ENCODE measurements at regions not wholly inside any gene's neighbourhood (a gene's known extent, or its start where the extent isn't known, plus 50 kb on each side); places are given as distances from the start of the nearest gene placed in this dataset.

DNA sequence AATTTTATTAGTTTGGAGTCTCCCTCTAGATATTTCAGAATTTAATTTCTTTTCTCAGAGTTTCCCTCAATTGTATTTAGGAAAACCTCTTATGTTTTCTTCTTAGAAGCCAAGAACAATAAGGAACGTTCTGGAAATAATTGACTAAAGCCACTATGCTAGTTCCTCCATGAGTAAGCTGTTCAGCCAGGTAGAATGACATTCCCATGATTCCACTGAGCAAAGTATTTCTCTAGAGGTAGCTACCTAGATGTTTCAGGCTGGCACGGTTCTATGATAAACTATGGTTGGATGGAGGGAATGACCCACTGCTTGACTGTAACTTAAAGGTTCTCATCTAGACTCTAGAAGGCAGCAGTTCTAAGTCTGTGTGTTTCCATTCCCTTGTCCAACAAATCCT lies 62.4 kb downstream of the CLDN17 start:
- in situ Hi-C loops (cut with MboI; ENCODE audit: low pct_ligation_motif_present in 1 of 4, low pct_unique_long_range_greater_than_20kb in 1 of 4, low sequenced_read_pairs in 3 of 4), result no loop called here
- Histone ChIP-seq H3K36me3 (no peaks in the 10 kb centered on the region), H3K4me3 (no peak overlapping the region), H3K27ac (no peak overlapping the region), H3K27me3 (no peaks in the 10 kb centered on the region), H3K9me3 (no peaks in the 10 kb centered on the region), H3K4me1 (no peaks in the 10 kb centered on the region)
- no peak for DNase-seq
- intact Hi-C loops (cut with DNase I; ENCODE audit: low total_unique reads), result no loop called here
- WGBS, 2 donors (ENCODE audit: low coverage in 1 of 2), result 36 to 67% methylated on average over 2 of the region's 2 CpGs
- TF ChIP-seq POLR2AphosphoS5 (IDR thresholded peaks at IDR 0.05), result no peak
- TF ChIP-seq, protein P1, sequence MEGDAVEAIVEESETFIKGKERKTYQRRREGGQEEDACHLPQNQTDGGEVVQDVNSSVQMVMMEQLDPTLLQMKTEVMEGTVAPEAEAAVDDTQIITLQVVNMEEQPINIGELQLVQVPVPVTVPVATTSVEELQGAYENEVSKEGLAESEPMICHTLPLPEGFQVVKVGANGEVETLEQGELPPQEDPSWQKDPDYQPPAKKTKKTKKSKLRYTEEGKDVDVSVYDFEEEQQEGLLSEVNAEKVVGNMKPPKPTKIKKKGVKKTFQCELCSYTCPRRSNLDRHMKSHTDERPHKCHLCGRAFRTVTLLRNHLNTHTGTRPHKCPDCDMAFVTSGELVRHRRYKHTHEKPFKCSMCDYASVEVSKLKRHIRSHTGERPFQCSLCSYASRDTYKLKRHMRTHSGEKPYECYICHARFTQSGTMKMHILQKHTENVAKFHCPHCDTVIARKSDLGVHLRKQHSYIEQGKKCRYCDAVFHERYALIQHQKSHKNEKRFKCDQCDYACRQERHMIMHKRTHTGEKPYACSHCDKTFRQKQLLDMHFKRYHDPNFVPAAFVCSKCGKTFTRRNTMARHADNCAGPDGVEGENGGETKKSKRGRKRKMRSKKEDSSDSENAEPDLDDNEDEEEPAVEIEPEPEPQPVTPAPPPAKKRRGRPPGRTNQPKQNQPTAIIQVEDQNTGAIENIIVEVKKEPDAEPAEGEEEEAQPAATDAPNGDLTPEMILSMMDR (IDR thresholded peaks at IDR 0.05), result no peak
- TF ChIP-seq POLR2A (IDR thresholded peaks at IDR 0.05), result no peak
- TF ChIP-seq EP300 (IDR thresholded peaks at IDR 0.05; ENCODE audit: low read depth), result no peak

- Histone ChIP-seq H3K27ac (no peak overlapping the region), H3K27me3 (no peaks in the 10 kb centered on the region), H3K4me3 (no peak overlapping the region), H3K36me3 (no peaks in the 10 kb centered on the region), H3K4me1 (no peaks in the 10 kb centered on the region), H3K9me3 (no peaks in the 10 kb centered on the region)
- 76 to 88% methylated on average over 1 to 5 of the region's 5 CpGs for WGBS, 2 donors (ENCODE audit: low coverage in 1 of 2)
- intact Hi-C loops (cut with DNase I; ENCODE audit: low total_unique reads), result no loop called here
- in situ Hi-C loops (cut with MboI; ENCODE audit: low pct_ligation_motif_present in 1 of 4, low pct_unique_long_range_greater_than_20kb in 1 of 4, low sequenced_read_pairs in 3 of 4), result no loop called here
- TF ChIP-seq, protein P1 (IDR thresholded peaks at IDR 0.05), result no peak
- TF ChIP-seq POLR2A (IDR thresholded peaks at IDR 0.05) (no peak), EP300 (IDR thresholded peaks at IDR 0.05; ENCODE audit: low read depth) (no peak), POLR2AphosphoS5 (IDR thresholded peaks at IDR 0.05) (no peak)
- DNase-seq, result no peak
Measured at GRCh38 chr21:30102871-30103270, 63.7 kb downstream of the CLDN17 start.

GRCh38 chr21:30101967-30102366 lies 64.6 kb downstream of the CLDN17 start:
- in situ Hi-C loops (cut with MboI; ENCODE audit: low pct_ligation_motif_present in 1 of 4, low pct_unique_long_range_greater_than_20kb in 1 of 4, low sequenced_read_pairs in 3 of 4), result no loop called here
- H3K27me3 ChIP-seq, result no peaks in the 10 kb centered on the region
- H3K36me3 ChIP-seq, result no peaks in the 10 kb centered on the region
- TF ChIP-seq POLR2A (IDR thresholded peaks at IDR 0.05) (no peak), POLR2AphosphoS5 (IDR thresholded peaks at IDR 0.05) (no peak), EP300 (IDR thresholded peaks at IDR 0.05; ENCODE audit: low read depth) (no peak)
- TF ChIP-seq, protein P1 (IDR thresholded peaks at IDR 0.05), result no peak
- H3K4me3 ChIP-seq, result no peak overlapping the region
- DNase-seq, result no peak
- no peaks in the 10 kb centered on the region for H3K4me1 ChIP-seq
- intact Hi-C loops (cut with DNase I; ENCODE audit: low total_unique reads), result no loop called here
- H3K27ac ChIP-seq, result no peak overlapping the region
- 40 to 47% methylated on average over 4 of the region's 4 CpGs for WGBS, 2 donors (ENCODE audit: low coverage in 1 of 2)
- H3K9me3 ChIP-seq, result no peaks in the 10 kb centered on the region

DNA sequence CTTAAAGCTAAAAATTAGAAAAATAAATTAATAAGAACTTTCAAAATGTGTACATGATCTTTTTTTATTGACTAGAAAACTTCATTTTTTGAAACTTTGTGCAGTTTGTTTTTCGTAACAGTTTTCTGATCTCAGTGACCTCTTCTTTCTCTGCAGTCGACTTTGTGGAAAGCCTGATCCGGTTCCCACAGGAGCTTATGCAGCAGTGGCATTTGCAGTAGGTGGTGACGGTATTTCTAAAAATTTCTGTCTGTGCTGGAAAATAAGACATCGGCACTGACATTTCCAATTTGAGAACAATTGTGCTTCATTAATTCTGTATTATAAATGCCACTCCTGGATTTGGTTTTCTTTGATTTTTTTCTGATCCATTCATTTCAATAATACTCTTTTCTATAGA lies 68.8 kb downstream of the CLDN17 start:
- Histone ChIP-seq H3K27ac (no peak overlapping the region), H3K27me3 (no peaks in the 10 kb centered on the region), H3K4me3 (no peak overlapping the region), H3K4me1 (no peaks in the 10 kb centered on the region), H3K36me3 (no peaks in the 10 kb centered on the region), H3K9me3 (no peaks in the 10 kb centered on the region)
- in situ Hi-C loops (cut with MboI; ENCODE audit: low pct_ligation_motif_present in 1 of 4, low pct_unique_long_range_greater_than_20kb in 1 of 4, low sequenced_read_pairs in 3 of 4) (no loop called here), intact Hi-C loops (cut with DNase I; ENCODE audit: low total_unique reads) (no loop called here)
- no peak for DNase-seq
- TF ChIP-seq, protein P1 (IDR thresholded peaks at IDR 0.05), result no peak
- TF ChIP-seq EP300 (IDR thresholded peaks at IDR 0.05; ENCODE audit: low read depth) (no peak), POLR2A (IDR thresholded peaks at IDR 0.05) (no peak), POLR2AphosphoS5 (IDR thresholded peaks at IDR 0.05) (no peak)
- 87 to 93% methylated on average over 5 of the region's 5 CpGs for WGBS, 2 donors (ENCODE audit: low coverage in 1 of 2)
